GM12874 (cell line): ENCODE measurements at regions not wholly inside any gene's neighbourhood (a gene's known extent, or its start where the extent isn't known, plus 50 kb on each side); places are given as distances from the start of the nearest gene placed in this dataset.

Experiments
- CTCF ChIP-seq: IDR thresholded peaks from 2 replicates; pipeline ENCODE4 v1.5.1; 2011; ENCODE audit warnings: low read depth, mild to moderate bottlenecking, control low read depth, low read length, moderate library complexity; ENCODE audit not compliant: insufficient read depth

GRCh38 chr2:35871672-35872071, 483.9 kb upstream of the CRIM1 start:
- TF ChIP-seq CTCF, result no peak

GRCh38 chr2:35870713-35871112, 484.9 kb upstream of the CRIM1 start:
- no peak for TF ChIP-seq CTCF

GRCh38 chr2:35864141-35864540, 491.4 kb upstream of the CRIM1 start:
- no peak for TF ChIP-seq CTCF

- TF ChIP-seq CTCF, result no peak
Observed at GRCh38 chr2:35858216-35858615, 497.4 kb upstream of the CRIM1 start.

- no peak for TF ChIP-seq CTCF
Observed at GRCh38 chr2:35857498-35857897, 498.1 kb upstream of the CRIM1 start.

- no peak for TF ChIP-seq CTCF
Observed at GRCh38 chr2:35831385-35831784, 524.2 kb upstream of the CRIM1 start.

- TF ChIP-seq CTCF, result no peak
Observed at GRCh38 chr2:35830833-35831232, 524.7 kb upstream of the CRIM1 start.

- TF ChIP-seq CTCF, result no peak
Observed at GRCh38 chr2:35827086-35827485, 528.5 kb upstream of the CRIM1 start.
